Endothelial cell of umbilical vein (primary cell): ENCODE measurements at regions not wholly inside any gene's neighbourhood (a gene's known extent, or its start where the extent isn't known, plus 50 kb on each side); places are given as distances from the start of the nearest gene placed in this dataset.

Source experiments
- BruUV-seq: library from RNA; stranded (reverse); fragments of 400-500 nt; replicated peaks from 2 replicates; lab custom pipeline; 2021; lab: Mats Ljungman, UMichigan
- CTCF ChIA-PET: fragments of 300-600, 350-600 bp; sonication (Branson Sonifier 250); formaldehyde crosslinking; loops from one replicate; lab custom pipeline; 2021; ENCODE audit warnings: antibody characterized with exemption, inconsistent platforms; lab: Charles Lee
- POLR2A ChIA-PET: fragments of 300-600, 350-600 bp; sonication (Branson Sonifier 250); formaldehyde crosslinking; loops from one replicate; lab custom pipeline; 2021; ENCODE audit warnings: antibody characterized with exemption, inconsistent platforms; lab: Charles Lee
- DNase-seq: peaks from one replicate; pipeline ENCODE4 v3.0.0-alpha.2; 2011; ENCODE audit warnings: low read depth, low spot score
- FAIRE-seq: peaks from 2 replicates; lab custom pipeline; 2011; peaks lifted over from hg19 to GRCh38; lab: Jason Lieb, UNC
- H2AFZ ChIP-seq: 2 replicates; pipeline ENCODE4 v1.6.0; 2012; ENCODE audit warnings: low read depth, low read length, control low read depth, inconsistent platforms
- H3K27ac ChIP-seq: 2 replicates; pipeline ENCODE4 v1.5.1; 2011; ENCODE audit warnings: low read depth, mild to moderate bottlenecking, control low read depth, low read length, moderate library complexity; ENCODE audit not compliant: insufficient read depth
- H3K27me3 ChIP-seq, 2 experiments: 2 replicates each; pipeline versions ENCODE4 v1.6.0 to v1.6.1; 2011; ENCODE audit warnings: low read length in 2 of 2, mixed read lengths in 1 of 2; ENCODE audit not compliant: control insufficient read depth in 2 of 2, insufficient read depth in 2 of 2
- H3K36me3 ChIP-seq, 2 experiments: 2 replicates in 1 of 2; 3 replicates in 1 of 2; pipeline ENCODE4 v1.5.1; 2011; ENCODE audit warnings: low read length in 2 of 2, mild to moderate bottlenecking in 1 of 2, moderate library complexity in 1 of 2; ENCODE audit not compliant: control insufficient read depth in 2 of 2, insufficient read depth in 2 of 2; ENCODE audit errors: extremely low read depth in 1 of 2
- H3K4me1 ChIP-seq: 3 replicates; pipeline ENCODE4 v1.5.1; 2011; ENCODE audit warnings: mild to moderate bottlenecking, low read length; ENCODE audit not compliant: control insufficient read depth, insufficient read depth; ENCODE audit errors: extremely low read depth
- H3K4me2 ChIP-seq: 2 replicates; pipeline ENCODE4 v1.6.1; 2011; ENCODE audit warnings: low read length, control low read depth, mixed read lengths; ENCODE audit not compliant: insufficient read depth
- H3K4me3 ChIP-seq, 3 experiments: fragments of 200-600 bp in 1 of 3; sonication (generic), shearing (Covaris generic) in 1 of 3; replicated peaks in 1 of 3; 2 replicates each; pipeline ENCODE4 v1.5.1; 2011 to 2016; ENCODE audit warnings: control low read depth in 3 of 3, low read length in 3 of 3, mild to moderate bottlenecking in 2 of 3, inconsistent platforms in 1 of 3, low read depth in 1 of 3, moderate library complexity in 1 of 3; ENCODE audit not compliant: insufficient read depth in 1 of 3
- H3K79me2 ChIP-seq: 2 replicates; pipeline ENCODE4 v1.6.0; 2012; ENCODE audit warnings: low read length, inconsistent platforms; ENCODE audit not compliant: control insufficient read depth, insufficient read depth
- H3K9ac ChIP-seq: replicated peaks from 2 replicates; pipeline ENCODE3; 2011; ENCODE audit warnings: low read length, control low read depth; ENCODE audit not compliant: insufficient read depth; ENCODE audit errors: extremely low read depth
- H3K9me1 ChIP-seq: replicated peaks from 3 replicates; pipeline ENCODE4 v1.6.0; 2011; ENCODE audit warnings: mild to moderate bottlenecking, low read length; ENCODE audit not compliant: control insufficient read depth, insufficient read depth; ENCODE audit errors: extremely low read depth
- H3K9me3 ChIP-seq: replicated peaks from 2 replicates; pipeline ENCODE4 v1.5.1; 2012; ENCODE audit warnings: low read length, inconsistent platforms; ENCODE audit not compliant: control insufficient read depth, insufficient read depth
- H4K20me1 ChIP-seq: replicated peaks from 2 replicates; pipeline ENCODE3; 2011; ENCODE audit warnings: mild to moderate bottlenecking, low read length; ENCODE audit not compliant: control insufficient read depth, insufficient read depth; ENCODE audit errors: extremely low read depth
- EZH2 ChIP-seq: IDR thresholded peaks from 2 replicates; pipeline ENCODE4 v1.6.1; 2012; ENCODE audit warnings: borderline replicate concordance, low read depth, mild to moderate bottlenecking, moderate library complexity, low read length, inconsistent platforms; ENCODE audit not compliant: severe bottlenecking
- FOS ChIP-seq: IDR thresholded peaks from 2 replicates; pipeline ENCODE4 v1.6.1; 2011; ENCODE audit warnings: mild to moderate bottlenecking, low read length, moderate library complexity, borderline replicate concordance; ENCODE audit not compliant: insufficient read depth
- GATA2 ChIP-seq: IDR thresholded peaks from 2 replicates; pipeline ENCODE4 v1.7.0; 2011; ENCODE audit warnings: low read depth, mild to moderate bottlenecking, moderate library complexity, mixed read lengths, low read length; ENCODE audit not compliant: insufficient read length, insufficient read depth
- JUN ChIP-seq: IDR thresholded peaks from 2 replicates; pipeline ENCODE4 v1.6.1; 2011; ENCODE audit warnings: borderline replicate concordance, low read depth; ENCODE audit not compliant: insufficient read length, insufficient read depth
- MYC ChIP-seq: IDR thresholded peaks from one replicate; pipeline ENCODE4 v1.6.1; 2011; ENCODE audit warnings: mild to moderate bottlenecking, low read depth, low read length
- POLR2A ChIP-seq: IDR thresholded peaks from 2 replicates; pipeline ENCODE4 v1.6.1; 2012; ENCODE audit warnings: low read depth, mild to moderate bottlenecking, control low read depth, low read length
- POLR2AphosphoS5 ChIP-seq: IDR thresholded peaks from 2 replicates; pipeline ENCODE4 v1.6.1; 2012; ENCODE audit warnings: low read depth, mild to moderate bottlenecking, control low read depth, low read length, moderate library complexity; ENCODE audit not compliant: insufficient read depth
- dilution Hi-C: fragments of 300-500 bp; cut with MboI; formaldehyde crosslinking; loops from one replicate; pipeline ENCODE4 v1.15.0; 2019; ENCODE audit warnings: low sequenced_read_pairs; ENCODE audit not compliant: extremely low pct_ligation_motif_present
- intact Hi-C: fragments of 100-400 bp; cut with micrococcal nuclease; formaldehyde crosslinking; loops from one replicate; pipeline ENCODE4 v1.10.0; 2022
- TF ChIP-seq, protein P1 (sequence below): IDR thresholded peaks from 2 replicates; pipeline ENCODE4 v1.6.1; 2011; ENCODE audit not compliant: insufficient read depth, insufficient read length
- TF ChIP-seq, protein P2 (sequence below), 2 donors: IDR thresholded peaks; 1 replicate in 1 of 2; 2 replicates in 1 of 2; pipeline ENCODE4 v1.5.1; 2011; ENCODE audit warnings: low read length in 2 of 2, mild to moderate bottlenecking in 2 of 2, moderate library complexity in 2 of 2, control low read depth in 1 of 2, inconsistent platforms in 1 of 2, low read depth in 1 of 2; ENCODE audit not compliant: insufficient read depth in 1 of 2; ENCODE audit errors: extremely low read depth in 1 of 2

DNA sequence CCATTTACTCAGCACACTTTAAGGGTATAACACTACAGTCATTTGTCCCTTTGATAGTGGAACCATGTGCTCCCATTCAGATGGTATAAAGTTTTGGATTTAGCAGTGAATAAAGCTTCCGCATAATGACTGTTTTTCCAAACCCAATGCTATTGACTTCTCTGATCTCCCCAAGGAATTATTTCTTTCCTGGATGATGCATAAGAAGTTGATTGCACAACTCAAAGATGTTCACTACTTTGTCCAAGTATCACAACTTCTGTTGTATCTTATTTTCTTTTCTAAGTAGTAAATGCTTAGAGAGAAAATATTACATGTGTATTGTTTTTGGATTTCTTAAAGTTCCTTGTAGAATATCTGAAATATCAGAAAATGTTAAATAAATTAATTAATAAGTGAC is 300.2 kb downstream of the GPM6A start:
- intact Hi-C loops, result no loop called here
- Histone ChIP-seq H3K4me2 (no peak overlapping the region), H3K79me2 (no peaks in the 10 kb centered on the region), H3K9me1 (no peaks in the 10 kb centered on the region), H2AFZ (no peak overlapping the region), H3K9me3 (no peaks in the 10 kb centered on the region), H3K4me3 (no peak overlapping the region), H3K9ac (no peak overlapping the region), H4K20me1 (no peaks in the 10 kb centered on the region), H3K27ac (no peak overlapping the region), H3K27me3 (no peaks in the 10 kb centered on the region), H3K36me3 (no peaks in the 10 kb centered on the region), H3K4me1 (no peaks in the 10 kb centered on the region)
- ChIA-PET POLR2A (no interaction called here), CTCF (no interaction called here)
- TF ChIP-seq MYC, result no peak
- TF ChIP-seq FOS, result no peak
- TF ChIP-seq JUN, result no peak
- TF ChIP-seq, protein P1, sequence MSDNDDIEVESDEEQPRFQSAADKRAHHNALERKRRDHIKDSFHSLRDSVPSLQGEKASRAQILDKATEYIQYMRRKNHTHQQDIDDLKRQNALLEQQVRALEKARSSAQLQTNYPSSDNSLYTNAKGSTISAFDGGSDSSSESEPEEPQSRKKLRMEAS, result no peak
- TF ChIP-seq POLR2A, result no peak
- no peak for TF ChIP-seq EZH2
- no peak for TF ChIP-seq GATA2
- TF ChIP-seq, protein P2, sequence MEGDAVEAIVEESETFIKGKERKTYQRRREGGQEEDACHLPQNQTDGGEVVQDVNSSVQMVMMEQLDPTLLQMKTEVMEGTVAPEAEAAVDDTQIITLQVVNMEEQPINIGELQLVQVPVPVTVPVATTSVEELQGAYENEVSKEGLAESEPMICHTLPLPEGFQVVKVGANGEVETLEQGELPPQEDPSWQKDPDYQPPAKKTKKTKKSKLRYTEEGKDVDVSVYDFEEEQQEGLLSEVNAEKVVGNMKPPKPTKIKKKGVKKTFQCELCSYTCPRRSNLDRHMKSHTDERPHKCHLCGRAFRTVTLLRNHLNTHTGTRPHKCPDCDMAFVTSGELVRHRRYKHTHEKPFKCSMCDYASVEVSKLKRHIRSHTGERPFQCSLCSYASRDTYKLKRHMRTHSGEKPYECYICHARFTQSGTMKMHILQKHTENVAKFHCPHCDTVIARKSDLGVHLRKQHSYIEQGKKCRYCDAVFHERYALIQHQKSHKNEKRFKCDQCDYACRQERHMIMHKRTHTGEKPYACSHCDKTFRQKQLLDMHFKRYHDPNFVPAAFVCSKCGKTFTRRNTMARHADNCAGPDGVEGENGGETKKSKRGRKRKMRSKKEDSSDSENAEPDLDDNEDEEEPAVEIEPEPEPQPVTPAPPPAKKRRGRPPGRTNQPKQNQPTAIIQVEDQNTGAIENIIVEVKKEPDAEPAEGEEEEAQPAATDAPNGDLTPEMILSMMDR (IDR thresholded peaks at IDR 0.05; ENCODE audit: extremely low read depth in 1 of 2, insufficient read depth in 1 of 2, low read depth in 1 of 2, low read length in 2 of 2), result no peak
- TF ChIP-seq POLR2AphosphoS5, result no peak
- DNase-seq (no peak), FAIRE-seq (no peak)
- dilution Hi-C loops, result no loop called here
- BruUV-seq, result no TSS peak
